Cardiac fibroblast (primary cell): ENCODE measurements at regions not wholly inside any gene's neighbourhood (a gene's known extent, or its start where the extent isn't known, plus 50 kb on each side); places are given as distances from the start of the nearest gene placed in this dataset.
A peak's percentile ranks its signal among the peaks of the same experiment; 100 is the strongest.
"Not testable (repeated sequence)": the region's sequence is repeated elsewhere in the genome, so short reads cannot be mapped to it uniquely, and the experiment has no call there.

Experiments
- DNase-seq, 2 donors: peaks; one replicate each; pipeline versions ENCODE4 v3.0.0 to v3.0.0-alpha.2; 2010; ENCODE audit warnings: low read depth in 2 of 2
- H3K4me3 ChIP-seq, 2 donors: replicated peaks in 1 of 2; 1 replicate in 1 of 2; 2 replicates in 1 of 2; pipeline ENCODE4 v1.5.1; 2011; ENCODE audit warnings: low read depth in 2 of 2, low read length in 2 of 2, mild to moderate bottlenecking in 2 of 2, moderate library complexity in 1 of 2
- CTCF ChIP-seq: IDR thresholded peaks from one replicate; pipeline ENCODE4 v1.5.1; 2011; ENCODE audit warnings: low read depth, mild to moderate bottlenecking, low read length, inconsistent platforms

- no peak for TF ChIP-seq CTCF
- peak in 1 of 2 donors; percentile 37 for DNase-seq
- H3K4me3 ChIP-seq: no peak overlapping the region
These were observed 69.4 kb upstream of the GPCPD1 start for GRCh38 chr20:5680192-5680591.

GRCh38 chr20:5678777-5679176, 68.0 kb upstream of the GPCPD1 start:
- DNase-seq: no peak
- H3K4me3 ChIP-seq: no peak overlapping the region
- TF ChIP-seq CTCF: no peak

- not testable (repeated sequence) for H3K4me3 ChIP-seq, DNase-seq
These were observed 67.1 kb upstream of the GPCPD1 start for GRCh38 chr20:5677944-5678343.

GRCh38 chr20:5677389-5677788, 66.6 kb upstream of the GPCPD1 start:
- no peak overlapping the region for H3K4me3 ChIP-seq
- DNase-seq: no peak
- TF ChIP-seq CTCF: no peak

GRCh38 chr20:5675103-5676091, 64.6 kb upstream of the GPCPD1 start:
- no peak for TF ChIP-seq CTCF
- H3K4me3 ChIP-seq: no peak overlapping the region
- DNase-seq: peak in 1 of 2 donors; percentile 48

GRCh38 chr20:5674176-5674660, 63.4 kb upstream of the GPCPD1 start:
- TF ChIP-seq CTCF: no peak
- no peak overlapping the region for H3K4me3 ChIP-seq
- DNase-seq: peak in 1 of 2 donors; percentile 49

- DNase-seq: no peak
- H3K4me3 ChIP-seq: no peak overlapping the region
- TF ChIP-seq CTCF: no peak
These were observed 60.1 kb upstream of the GPCPD1 start for GRCh38 chr20:5670874-5671273.
